ENCODE measurements at regions not wholly inside any gene's neighbourhood (a gene's known extent, or its start where the extent isn't known, plus 50 kb on each side); places are given as distances from the start of the nearest gene placed in this dataset.

DNA sequence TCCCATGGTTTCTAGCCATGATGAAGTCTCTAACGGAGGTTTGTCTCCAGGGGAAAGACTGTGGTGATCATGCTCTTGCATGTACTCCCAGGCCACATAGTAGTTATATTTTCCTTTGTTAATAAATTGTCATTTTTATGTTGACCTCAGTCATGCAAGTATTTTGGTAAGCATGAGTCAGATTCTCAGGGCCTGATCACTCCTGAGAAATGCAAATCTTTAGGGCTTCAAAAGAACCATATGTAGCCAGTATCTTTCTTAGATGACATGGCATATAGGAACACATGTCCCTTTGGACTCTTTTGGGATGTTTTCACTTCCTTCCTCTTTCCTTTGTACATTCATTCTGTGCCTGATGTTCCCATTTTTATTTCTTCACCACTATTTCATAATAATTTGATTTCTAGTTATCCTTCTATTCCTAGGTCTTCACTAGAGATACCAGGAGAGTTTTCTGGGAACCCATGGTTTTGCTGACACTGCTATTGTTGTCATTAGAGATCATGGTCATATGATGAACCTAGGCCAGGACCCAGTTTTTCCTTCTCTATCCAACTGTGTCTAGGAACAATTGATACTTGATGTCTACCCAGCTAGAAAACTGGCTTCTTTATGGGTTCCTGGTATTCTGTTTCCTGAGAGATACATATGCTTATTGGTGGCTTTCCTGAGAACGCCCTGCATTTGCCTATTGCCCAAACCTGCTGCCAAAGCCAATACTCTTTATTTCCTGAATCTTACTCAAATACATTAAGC is 248.1 kb upstream of the NREP start:
- Histone ChIP-seq H2BK12ac (ENCODE audit: low read length) (no peak overlapping the region), H3K4me3 (ENCODE audit: low read length in 2 of 2) (no peak overlapping the region), H3K4me1 (ENCODE audit: control insufficient read depth in 2 of 2, insufficient read depth in 1 of 2, low read depth in 1 of 2, low read length in 2 of 2) (no peaks in the 10 kb centered on the region), H3K27ac (replicated peaks; ENCODE audit: low read length) (no peak overlapping the region), H3K4ac (ENCODE audit: low read length) (no peak overlapping the region), H3K23ac (ENCODE audit: low read depth, low read length, poor library complexity) (no peak overlapping the region), H3K79me1 (ENCODE audit: low read depth, low read length) (no peaks in the 10 kb centered on the region), H3K9me3 (replicated peaks in 1 of 2; ENCODE audit: control insufficient read depth in 2 of 2, insufficient read depth in 1 of 2, low read depth in 1 of 2, low read length in 2 of 2) (no peaks in the 10 kb centered on the region), H3K27me3 (ENCODE audit: control insufficient read depth in 3 of 3, insufficient read depth in 3 of 3, low read depth in 1 of 3, low read length in 3 of 3) (no peaks in the 10 kb centered on the region), H4K8ac (ENCODE audit: low read depth, low read length) (no peak overlapping the region), H3K18ac (ENCODE audit: low read length) (no peak overlapping the region), H3K9ac (ENCODE audit: low read depth, low read length, poor library complexity) (no peak overlapping the region), H4K91ac (ENCODE audit: low read depth, low read length, poor library complexity) (no peak overlapping the region), H3K4me2 (ENCODE audit: insufficient read depth, low read length, poor library complexity, severe bottlenecking) (no peak overlapping the region), H2AK5ac (ENCODE audit: low read depth, low read length) (no peak overlapping the region), H2BK5ac (ENCODE audit: low read length) (no peak overlapping the region), H2AFZ (ENCODE audit: low read length) (no peak overlapping the region), H3K36me3 (replicated peaks in 1 of 2; ENCODE audit: control insufficient read depth in 2 of 2, insufficient read depth in 2 of 2, low read length in 2 of 2) (no peaks in the 10 kb centered on the region), H3K14ac (ENCODE audit: low read length) (no peak overlapping the region), H2BK120ac (ENCODE audit: low read depth, low read length) (no peak overlapping the region), H2BK15ac (ENCODE audit: low read length) (no peak overlapping the region)
- WGBS, 2 donors (ENCODE audit: extremely low coverage in 2 of 2, insufficient read length in 2 of 2, insufficient replicate concordance in 1 of 2): no CpG with 5 or more reads among the region's 2 CpGs
- DNase-seq (ENCODE audit: low spot score): no peak

DNA sequence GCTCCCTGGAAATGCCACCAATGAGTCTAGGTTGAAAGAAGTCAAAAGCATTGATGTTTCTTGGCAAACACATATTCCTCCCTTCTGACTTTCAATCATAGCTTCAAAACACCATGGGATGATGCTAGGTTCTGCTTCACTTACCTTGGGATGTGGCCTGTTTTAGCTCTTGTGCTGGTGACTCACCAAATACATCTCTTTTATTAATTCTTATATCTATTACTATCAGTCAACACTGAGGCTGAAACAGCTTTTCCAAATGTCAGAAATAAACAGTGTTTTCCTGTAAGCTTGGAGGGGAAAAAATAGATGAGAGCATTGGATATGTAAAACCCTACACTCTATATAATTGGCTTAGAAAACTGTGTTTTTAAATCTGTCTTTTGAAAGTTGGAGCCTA is 245.4 kb upstream of the NREP start:
- H3K14ac ChIP-seq (ENCODE audit: low read length): no peak overlapping the region
- no peak overlapping the region for H3K18ac ChIP-seq (ENCODE audit: low read length)
- H3K27me3 ChIP-seq (ENCODE audit: control insufficient read depth in 3 of 3, insufficient read depth in 3 of 3, low read depth in 1 of 3, low read length in 3 of 3): no peaks in the 10 kb centered on the region
- DNase-seq (ENCODE audit: low spot score): no peak
- no peak overlapping the region for H2BK15ac ChIP-seq (ENCODE audit: low read length)
- H4K8ac ChIP-seq (ENCODE audit: low read depth, low read length): no peak overlapping the region
- no peak overlapping the region for H3K23ac ChIP-seq (ENCODE audit: low read depth, low read length, poor library complexity)
- H3K9ac ChIP-seq (ENCODE audit: low read depth, low read length, poor library complexity): no peak overlapping the region
- no peak overlapping the region for H3K27ac ChIP-seq (replicated peaks; ENCODE audit: low read length)
- no peak overlapping the region for H2AFZ ChIP-seq (ENCODE audit: low read length)
- H2BK5ac ChIP-seq (ENCODE audit: low read length): no peak overlapping the region
- H3K9me3 ChIP-seq (replicated peaks in 1 of 2; ENCODE audit: control insufficient read depth in 2 of 2, insufficient read depth in 1 of 2, low read depth in 1 of 2, low read length in 2 of 2): no peaks in the 10 kb centered on the region
- H3K4me3 ChIP-seq (ENCODE audit: low read length in 2 of 2): no peak overlapping the region
- no peak overlapping the region for H2AK5ac ChIP-seq (ENCODE audit: low read depth, low read length)
- H3K4me2 ChIP-seq (ENCODE audit: insufficient read depth, low read length, poor library complexity, severe bottlenecking): no peak overlapping the region
- H3K4me1 ChIP-seq (ENCODE audit: control insufficient read depth in 2 of 2, insufficient read depth in 1 of 2, low read depth in 1 of 2, low read length in 2 of 2): no peaks in the 10 kb centered on the region
- H3K4ac ChIP-seq (ENCODE audit: low read length): no peak overlapping the region
- H2BK12ac ChIP-seq (ENCODE audit: low read length): no peak overlapping the region
- no peak overlapping the region for H2BK120ac ChIP-seq (ENCODE audit: low read depth, low read length)
- no peak overlapping the region for H4K91ac ChIP-seq (ENCODE audit: low read depth, low read length, poor library complexity)
- no peaks in the 10 kb centered on the region for H3K79me1 ChIP-seq (ENCODE audit: low read depth, low read length)
- no peaks in the 10 kb centered on the region for H3K36me3 ChIP-seq (replicated peaks in 1 of 2; ENCODE audit: control insufficient read depth in 2 of 2, insufficient read depth in 2 of 2, low read length in 2 of 2)

DNA sequence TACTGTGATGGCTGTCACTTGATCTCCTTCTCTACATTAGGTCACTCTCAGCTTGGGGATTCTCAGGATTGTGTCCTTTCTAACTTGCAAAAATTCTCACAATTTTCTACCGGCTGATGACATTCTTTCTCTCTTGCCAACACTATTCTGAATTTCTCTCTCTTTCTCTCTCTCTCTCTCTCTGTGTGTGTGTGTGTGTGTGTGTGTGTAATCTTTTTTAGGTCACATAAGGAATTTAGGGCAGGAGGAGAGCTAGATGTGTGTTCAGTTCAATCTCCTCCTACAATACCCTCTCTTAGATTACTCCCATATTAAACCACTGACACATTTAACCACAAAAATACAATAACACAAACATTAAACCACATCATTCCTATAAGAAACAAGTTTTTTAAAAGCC is 242.3 kb upstream of the NREP start:
- no peak overlapping the region for H3K23ac ChIP-seq (ENCODE audit: low read depth, low read length, poor library complexity)
- no peak overlapping the region for H4K8ac ChIP-seq (ENCODE audit: low read depth, low read length)
- no peak overlapping the region for H4K91ac ChIP-seq (ENCODE audit: low read depth, low read length, poor library complexity)
- H3K4ac ChIP-seq (ENCODE audit: low read length): no peak overlapping the region
- H3K4me2 ChIP-seq (ENCODE audit: insufficient read depth, low read length, poor library complexity, severe bottlenecking): no peak overlapping the region
- H2AFZ ChIP-seq (ENCODE audit: low read length): no peak overlapping the region
- H2BK120ac ChIP-seq (ENCODE audit: low read depth, low read length): no peak overlapping the region
- H3K79me1 ChIP-seq (ENCODE audit: low read depth, low read length): no peaks in the 10 kb centered on the region
- no peaks in the 10 kb centered on the region for H3K4me1 ChIP-seq (ENCODE audit: control insufficient read depth in 2 of 2, insufficient read depth in 1 of 2, low read depth in 1 of 2, low read length in 2 of 2)
- no CpG with 5 or more reads among the region's 1 CpG for WGBS, 2 donors (ENCODE audit: extremely low coverage in 2 of 2, insufficient read length in 2 of 2, insufficient replicate concordance in 1 of 2)
- no peak overlapping the region for H3K14ac ChIP-seq (ENCODE audit: low read length)
- H3K36me3 ChIP-seq (replicated peaks in 1 of 2; ENCODE audit: control insufficient read depth in 2 of 2, insufficient read depth in 2 of 2, low read length in 2 of 2): no peaks in the 10 kb centered on the region
- no peaks in the 10 kb centered on the region for H3K27me3 ChIP-seq (ENCODE audit: control insufficient read depth in 3 of 3, insufficient read depth in 3 of 3, low read depth in 1 of 3, low read length in 3 of 3)
- no peak overlapping the region for H3K27ac ChIP-seq (replicated peaks; ENCODE audit: low read length)
- no peak overlapping the region for H3K9ac ChIP-seq (ENCODE audit: low read depth, low read length, poor library complexity)
- no peak overlapping the region for H2BK5ac ChIP-seq (ENCODE audit: low read length)
- no peak for DNase-seq (ENCODE audit: low spot score)
- no peak overlapping the region for H2BK12ac ChIP-seq (ENCODE audit: low read length)
- H3K18ac ChIP-seq (ENCODE audit: low read length): no peak overlapping the region
- H3K4me3 ChIP-seq (ENCODE audit: low read length in 2 of 2): no peak overlapping the region
- H3K9me3 ChIP-seq (replicated peaks in 1 of 2; ENCODE audit: control insufficient read depth in 2 of 2, insufficient read depth in 1 of 2, low read depth in 1 of 2, low read length in 2 of 2): no peaks in the 10 kb centered on the region
- no peak overlapping the region for H2AK5ac ChIP-seq (ENCODE audit: low read depth, low read length)
- H2BK15ac ChIP-seq (ENCODE audit: low read length): no peak overlapping the region

DNA sequence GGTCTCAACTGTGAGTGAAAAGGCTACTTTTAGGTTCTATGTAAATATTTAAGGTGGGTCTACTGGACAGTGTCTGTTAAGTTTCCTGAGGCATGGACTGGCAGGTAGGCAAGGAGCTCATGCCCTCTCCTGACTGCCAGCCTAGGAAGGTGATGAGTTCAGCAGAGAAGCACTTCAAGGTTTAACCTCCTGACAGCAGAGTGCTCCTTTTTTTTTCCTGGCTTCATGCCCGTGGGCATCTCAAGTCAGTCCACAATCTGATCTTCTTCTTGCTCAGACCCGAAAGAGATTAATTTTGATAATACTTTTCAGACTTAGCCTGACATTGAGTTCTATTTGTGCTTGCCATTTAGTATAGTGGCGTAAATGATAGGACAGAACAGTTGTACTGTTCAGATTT is 241.9 kb upstream of the NREP start:
- Histone ChIP-seq H2BK15ac (ENCODE audit: low read length) (no peak overlapping the region), H3K9ac (ENCODE audit: low read depth, low read length, poor library complexity) (no peak overlapping the region), H2AK5ac (ENCODE audit: low read depth, low read length) (no peak overlapping the region), H3K27ac (replicated peaks; ENCODE audit: low read length) (no peak overlapping the region), H3K18ac (ENCODE audit: low read length) (no peak overlapping the region), H2BK120ac (ENCODE audit: low read depth, low read length) (no peak overlapping the region), H3K4me1 (ENCODE audit: control insufficient read depth in 2 of 2, insufficient read depth in 1 of 2, low read depth in 1 of 2, low read length in 2 of 2) (no peaks in the 10 kb centered on the region), H3K36me3 (replicated peaks in 1 of 2; ENCODE audit: control insufficient read depth in 2 of 2, insufficient read depth in 2 of 2, low read length in 2 of 2) (no peaks in the 10 kb centered on the region), H2AFZ (ENCODE audit: low read length) (no peak overlapping the region), H3K4ac (ENCODE audit: low read length) (no peak overlapping the region), H3K27me3 (ENCODE audit: control insufficient read depth in 3 of 3, insufficient read depth in 3 of 3, low read depth in 1 of 3, low read length in 3 of 3) (no peaks in the 10 kb centered on the region), H4K8ac (ENCODE audit: low read depth, low read length) (no peak overlapping the region), H3K14ac (ENCODE audit: low read length) (no peak overlapping the region), H3K23ac (ENCODE audit: low read depth, low read length, poor library complexity) (no peak overlapping the region), H4K91ac (ENCODE audit: low read depth, low read length, poor library complexity) (no peak overlapping the region), H3K4me3 (ENCODE audit: low read length in 2 of 2) (no peak overlapping the region), H3K79me1 (ENCODE audit: low read depth, low read length) (no peaks in the 10 kb centered on the region), H2BK12ac (ENCODE audit: low read length) (no peak overlapping the region), H3K4me2 (ENCODE audit: insufficient read depth, low read length, poor library complexity, severe bottlenecking) (no peak overlapping the region), H3K9me3 (replicated peaks in 1 of 2; ENCODE audit: control insufficient read depth in 2 of 2, insufficient read depth in 1 of 2, low read depth in 1 of 2, low read length in 2 of 2) (no peaks in the 10 kb centered on the region), H2BK5ac (ENCODE audit: low read length) (no peak overlapping the region)
- WGBS, 2 donors (ENCODE audit: extremely low coverage in 2 of 2, insufficient read length in 2 of 2, insufficient replicate concordance in 1 of 2): no CpG with 5 or more reads among the region's 3 CpGs
- no peak for DNase-seq (ENCODE audit: low spot score)
